Stimulated activated CD4-positive, alpha-beta T cell treated with anti-CD3 and anti-CD28 coated beads, Interleukin-4, amount 100 ng/mL, for 1 hour (primary cell): ENCODE measurements at regions not wholly inside any gene's neighbourhood (a gene's known extent, or its start where the extent isn't known, plus 50 kb on each side); places are given as distances from the start of the nearest gene placed in this dataset.
"Not testable (repeated sequence)": the region's sequence is repeated elsewhere in the genome, so short reads cannot be mapped to it uniquely, and the experiment has no call there.

Source experiments
- DNase-seq: peaks from one replicate; pipeline ENCODE4 v3.0.0-alpha.2; 2020

DNA sequence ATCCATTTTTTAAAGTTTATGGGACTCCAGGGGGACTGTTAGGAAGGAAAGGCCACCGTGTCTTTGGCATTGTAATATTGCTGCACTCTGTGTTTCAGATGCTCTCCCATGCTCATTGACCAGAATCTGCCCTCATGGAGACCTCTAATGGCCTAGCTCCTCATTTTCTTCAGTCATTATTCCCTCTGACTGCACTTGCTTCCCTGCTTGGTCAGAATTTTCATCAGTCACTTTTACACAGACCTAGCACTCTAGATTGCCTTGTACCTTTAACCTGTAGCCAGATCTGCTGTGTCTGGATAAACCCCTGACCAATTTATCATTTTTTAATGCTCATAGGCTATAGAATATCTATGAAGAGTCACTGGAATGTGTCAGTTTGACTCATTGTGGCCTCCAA is 155.5 kb upstream of the NUDT12 start:
- DNase-seq = no peak

GRCh38 chr5:103708601-103709000 is 146.0 kb upstream of the NUDT12 start:
- no peak for DNase-seq

- DNase-seq = no peak
Measured at GRCh38 chr5:103706939-103707682, 144.5 kb upstream of the NUDT12 start.

DNA sequence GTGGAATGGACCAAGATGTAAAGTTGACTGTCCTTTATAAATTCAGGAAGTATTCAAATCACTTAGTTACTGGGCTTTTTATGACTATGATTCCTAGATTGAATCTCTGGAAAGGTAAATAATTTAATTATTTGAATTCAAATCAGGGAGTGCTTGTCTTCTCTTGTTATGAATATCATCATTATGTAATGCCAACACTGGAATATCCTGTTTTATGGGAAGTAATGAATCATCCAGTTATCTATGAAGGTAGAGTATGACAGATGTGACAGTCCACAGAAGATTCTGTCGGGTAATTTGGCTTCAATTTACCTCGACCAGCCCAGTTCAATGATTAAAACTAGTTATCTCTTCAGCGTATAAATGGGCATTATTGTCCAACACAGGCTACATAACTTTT is 141.0 kb upstream of the NUDT12 start:
- no peak for DNase-seq

DNA sequence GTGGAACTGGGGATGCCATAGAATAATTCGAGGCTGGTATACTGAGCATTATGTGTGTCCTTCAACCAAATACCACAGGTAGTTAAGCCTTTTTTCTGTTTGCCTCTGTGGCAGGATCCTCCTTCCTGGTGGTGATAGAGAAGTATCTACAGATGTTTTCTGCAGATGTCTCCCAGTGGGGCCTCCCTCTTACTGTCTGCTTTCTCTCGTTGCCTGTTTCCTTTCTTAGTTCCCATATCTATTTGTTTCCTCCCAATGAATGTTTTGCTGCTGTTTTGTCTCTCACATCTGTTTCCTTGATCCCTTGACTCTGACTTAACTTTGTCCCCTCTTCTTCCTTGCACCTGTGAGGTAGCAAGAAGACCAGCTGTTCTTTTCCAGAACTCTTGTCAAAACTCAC is 130.9 kb upstream of the NUDT12 start:
- DNase-seq = no peak

DNA sequence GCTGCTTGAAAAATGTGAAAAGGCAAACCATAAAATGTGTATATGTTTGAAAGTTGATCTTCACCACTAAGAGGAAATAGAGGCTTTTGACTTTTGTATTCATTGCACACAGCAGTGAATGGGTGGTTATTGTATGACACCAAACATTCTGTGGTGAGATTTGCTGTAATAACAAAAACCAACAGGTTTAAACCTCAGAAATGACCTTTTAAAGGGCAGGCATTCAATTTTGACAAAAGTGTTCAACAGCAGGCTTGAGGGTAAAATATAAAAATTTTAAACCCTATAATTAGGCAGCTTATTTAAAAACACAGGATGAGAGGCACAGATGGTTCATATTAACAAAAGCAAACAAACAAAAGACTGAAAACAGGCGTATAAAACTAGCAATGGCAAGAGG is 128.1 kb upstream of the NUDT12 start:
- DNase-seq = no peak

- no peak for DNase-seq
Measured at GRCh38 chr5:103679873-103680272, 117.3 kb upstream of the NUDT12 start.

DNA sequence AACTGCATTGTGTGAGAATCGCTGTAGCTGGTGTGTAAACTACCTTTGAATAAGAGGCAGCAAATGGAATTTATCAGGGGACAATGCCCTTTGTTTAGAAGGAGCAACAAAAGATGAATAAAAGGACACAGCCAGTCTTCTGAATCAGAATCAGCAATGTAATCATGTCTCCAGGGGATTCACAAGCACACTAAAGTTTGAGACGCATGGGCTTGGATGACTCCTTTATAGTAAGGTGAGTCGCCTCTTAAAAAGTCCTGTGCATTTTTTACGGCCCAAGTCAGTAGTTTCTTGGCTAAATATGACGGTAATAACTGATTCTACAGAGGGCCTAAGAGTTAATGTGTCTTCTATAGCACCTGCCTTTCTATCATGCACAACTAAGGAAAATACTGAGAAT is 113.6 kb upstream of the NUDT12 start:
- DNase-seq = not testable (repeated sequence)

GRCh38 chr5:103674739-103675138 is 112.2 kb upstream of the NUDT12 start:
- no peak for DNase-seq

DNA sequence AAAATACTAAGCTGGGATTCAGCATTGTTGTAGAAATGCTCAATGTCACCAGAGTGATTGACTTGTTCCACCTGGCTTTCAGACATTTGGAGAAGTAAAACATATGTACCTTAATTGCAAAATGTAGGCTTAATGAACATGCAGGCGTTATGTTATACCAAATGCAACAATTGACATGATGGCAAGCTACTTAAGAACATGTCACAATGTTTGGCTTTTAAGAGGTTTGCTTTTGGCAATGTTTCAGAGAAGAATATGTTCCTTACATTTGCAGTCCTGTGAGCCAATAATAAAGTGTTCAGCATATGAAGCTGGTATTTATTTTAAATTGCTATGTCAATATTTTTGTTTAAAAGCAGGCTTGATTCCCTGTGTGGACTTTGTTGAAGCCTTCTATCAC is 111.7 kb upstream of the NUDT12 start:
- no peak for DNase-seq

DNA sequence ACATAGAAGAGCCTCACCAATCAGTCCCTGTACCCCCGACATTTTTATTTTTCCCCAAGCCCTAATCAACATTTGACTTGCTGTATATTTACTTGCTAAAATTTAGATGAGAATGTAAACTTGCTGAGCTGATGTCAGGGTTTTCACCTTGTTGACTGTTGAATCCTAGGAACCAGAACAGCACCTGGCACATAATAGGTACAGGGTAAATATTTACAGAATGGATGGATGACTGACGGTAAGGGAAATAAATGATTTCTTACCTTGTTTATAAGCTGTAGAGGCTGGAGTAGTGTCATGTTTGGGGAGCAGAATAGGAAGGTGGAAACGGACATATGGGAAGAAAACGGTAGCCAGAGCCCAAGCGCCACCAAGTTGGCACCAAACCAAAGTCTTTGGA is 107.0 kb upstream of the NUDT12 start:
- no peak for DNase-seq

DNA sequence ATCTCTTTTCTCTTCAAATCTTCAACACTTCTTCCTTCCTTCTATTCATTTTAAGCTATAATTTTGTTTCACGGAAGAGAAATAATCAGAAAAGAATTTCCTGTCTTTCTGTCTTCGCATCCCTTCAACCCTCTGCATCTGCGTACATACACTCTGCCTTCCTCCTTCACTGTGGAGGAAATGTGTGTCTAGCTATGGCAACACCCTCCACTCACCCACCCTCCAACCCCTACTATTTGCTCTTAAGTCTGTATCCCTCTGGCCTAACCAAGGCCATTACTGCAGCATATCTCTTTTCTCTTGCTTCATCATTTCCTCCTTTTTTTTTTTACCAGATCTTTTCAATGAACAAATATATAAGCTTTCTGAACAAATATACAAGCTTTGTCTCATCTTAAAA is 105.7 kb upstream of the NUDT12 start:
- DNase-seq = no peak

DNA sequence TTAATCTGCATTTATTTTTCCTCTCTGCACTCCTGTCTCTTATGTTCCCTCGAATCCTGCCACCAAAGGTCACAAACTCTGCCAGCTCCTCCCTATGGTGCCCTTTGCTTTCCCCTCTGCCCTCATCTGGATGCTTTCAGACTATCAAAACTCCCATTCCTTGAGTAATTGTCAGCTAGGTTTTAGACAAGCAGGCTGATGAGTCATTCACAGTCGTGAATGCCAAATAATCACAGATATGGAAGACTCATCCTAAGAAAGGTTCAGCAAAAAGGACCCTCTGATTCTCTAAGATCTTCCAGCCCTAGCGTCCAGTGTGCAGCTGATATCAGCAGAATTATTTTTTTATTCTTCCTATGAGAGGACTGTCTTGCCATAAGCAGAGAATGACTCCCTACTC is 104.5 kb upstream of the NUDT12 start:
- no peak for DNase-seq

GRCh38 chr5:103657301-103657700 is 94.7 kb upstream of the NUDT12 start:
- DNase-seq = no peak

DNA sequence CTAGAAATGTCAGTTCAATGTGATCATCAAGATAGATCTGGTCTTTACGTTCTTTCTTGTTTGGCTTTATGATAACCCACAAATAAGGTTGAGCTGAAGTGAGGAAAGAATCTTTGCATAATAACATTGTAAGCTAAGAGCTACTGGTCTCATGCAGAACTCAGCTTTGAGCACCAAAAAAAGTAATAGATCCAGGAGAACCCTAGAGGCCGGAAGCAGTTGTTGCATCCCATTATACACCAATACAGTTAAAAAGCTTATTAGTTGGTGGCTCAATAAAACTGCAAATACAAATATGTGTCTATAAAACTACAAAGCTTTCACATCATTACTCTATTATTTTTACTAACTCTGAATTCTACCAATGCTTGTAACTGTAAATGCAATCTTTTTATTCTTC is 85.5 kb upstream of the NUDT12 start:
- DNase-seq = no peak

- DNase-seq = no peak
Measured at GRCh38 chr5:103646698-103647614, 84.4 kb upstream of the NUDT12 start.

DNA sequence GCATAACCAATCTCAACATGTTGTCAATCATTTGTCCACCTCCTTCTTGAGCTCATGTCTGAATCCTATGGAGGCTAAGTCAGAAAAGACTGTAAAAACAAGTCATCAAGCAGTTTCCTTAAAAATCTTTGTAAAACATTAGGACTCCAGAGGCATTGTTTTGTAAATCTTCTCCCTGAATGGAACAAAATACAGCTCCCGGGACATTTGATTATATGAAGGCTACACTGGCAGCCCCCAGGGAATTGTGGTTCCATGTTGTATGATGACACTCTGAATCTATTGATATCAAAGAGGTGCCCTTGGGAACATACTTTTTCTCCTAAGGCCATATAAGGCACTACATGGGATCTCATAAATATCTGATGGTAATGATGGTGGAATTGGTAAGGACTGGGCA is 83.2 kb upstream of the NUDT12 start:
- no peak for DNase-seq

- no peak for DNase-seq
Measured at GRCh38 chr5:103638979-103639378, 76.4 kb upstream of the NUDT12 start.

DNA sequence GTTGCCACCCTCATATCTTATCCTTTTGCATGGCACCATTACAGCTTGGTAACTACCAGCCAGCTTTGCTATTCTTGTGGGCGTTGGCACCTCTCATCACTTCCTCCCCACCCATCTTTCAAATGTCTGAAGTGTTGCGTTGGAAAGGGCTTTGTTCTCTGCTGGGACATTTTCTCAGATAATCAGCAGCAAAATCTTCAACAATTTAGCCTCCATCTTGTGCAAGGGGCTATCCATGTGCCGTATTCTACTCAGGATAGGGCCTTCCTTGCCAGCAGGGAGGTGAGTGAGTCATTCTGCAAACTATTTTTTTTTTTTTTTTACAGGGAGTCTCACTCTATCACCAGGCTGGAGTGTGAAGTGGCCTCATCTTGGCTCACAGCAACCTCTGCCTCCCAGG is 62.1 kb upstream of the NUDT12 start:
- no peak for DNase-seq

DNA sequence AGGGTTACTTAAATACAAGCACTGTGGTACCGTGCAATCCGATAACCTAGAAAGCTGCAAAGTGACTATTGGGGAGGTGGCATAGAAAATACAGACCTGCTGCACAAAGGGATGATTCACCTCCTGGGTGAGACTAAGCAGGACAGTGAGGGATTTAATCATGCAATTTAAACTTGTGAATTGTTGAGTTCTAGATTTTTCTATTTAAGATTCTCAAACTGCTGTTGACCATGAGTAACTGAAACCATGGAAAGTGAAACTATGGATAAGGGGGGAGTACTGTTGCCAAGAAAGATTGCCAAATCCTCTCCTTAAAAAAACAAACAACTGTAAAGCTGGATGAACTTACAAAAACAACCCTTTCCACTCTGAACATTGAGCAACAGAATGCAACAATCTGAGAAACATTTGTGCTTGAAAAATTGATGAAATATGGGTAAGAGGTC is 61.5 kb upstream of the NUDT12 start:
- no peak for DNase-seq

- no peak for DNase-seq
Measured at GRCh38 chr5:103623425-103623824, 60.8 kb upstream of the NUDT12 start.

DNA sequence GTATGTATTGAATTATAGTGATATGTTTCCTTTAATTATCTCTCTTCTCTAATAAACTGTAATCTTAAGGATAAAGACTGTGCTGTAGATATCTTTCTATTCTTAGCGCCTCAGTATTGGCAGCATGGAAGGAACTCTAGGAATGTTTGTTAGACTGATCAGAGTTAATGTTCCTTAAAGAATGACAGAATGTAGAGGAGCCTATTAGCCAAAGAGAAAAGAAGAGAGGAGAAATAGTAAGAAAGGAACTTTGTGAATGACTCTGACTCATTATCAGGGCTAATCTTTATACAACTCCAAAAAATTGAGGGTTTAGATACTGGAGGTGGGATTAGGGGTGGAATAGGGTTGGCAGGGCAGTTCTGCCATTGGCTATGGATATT is 59.0 kb upstream of the NUDT12 start:
- no peak for DNase-seq

GRCh38 chr5:103620851-103621547 is 58.4 kb upstream of the NUDT12 start:
- DNase-seq = no peak

DNA sequence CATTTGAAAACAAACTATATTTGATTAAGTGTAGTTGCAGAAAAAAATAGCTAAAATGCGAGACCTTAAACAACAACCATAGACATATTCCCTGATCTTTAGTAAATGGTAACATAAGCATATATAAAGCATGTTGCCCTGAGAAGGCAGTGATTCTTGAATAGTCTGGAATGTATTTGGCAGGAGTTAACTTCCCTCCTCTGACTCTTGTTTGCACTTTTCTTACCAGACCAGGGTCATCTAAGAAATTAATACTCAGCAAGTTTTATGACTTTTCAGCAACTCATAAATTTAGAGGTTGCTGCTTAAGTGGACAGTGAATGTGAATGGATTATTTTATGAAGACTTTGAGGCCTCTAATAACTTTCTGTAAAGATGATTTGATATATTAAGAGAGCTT is 55.3 kb upstream of the NUDT12 start:
- DNase-seq = no peak
